ENCODE measurements at regions not wholly inside any gene's neighbourhood (a gene's known extent, or its start where the extent isn't known, plus 50 kb on each side); places are given as distances from the start of the nearest gene placed in this dataset.

DNA sequence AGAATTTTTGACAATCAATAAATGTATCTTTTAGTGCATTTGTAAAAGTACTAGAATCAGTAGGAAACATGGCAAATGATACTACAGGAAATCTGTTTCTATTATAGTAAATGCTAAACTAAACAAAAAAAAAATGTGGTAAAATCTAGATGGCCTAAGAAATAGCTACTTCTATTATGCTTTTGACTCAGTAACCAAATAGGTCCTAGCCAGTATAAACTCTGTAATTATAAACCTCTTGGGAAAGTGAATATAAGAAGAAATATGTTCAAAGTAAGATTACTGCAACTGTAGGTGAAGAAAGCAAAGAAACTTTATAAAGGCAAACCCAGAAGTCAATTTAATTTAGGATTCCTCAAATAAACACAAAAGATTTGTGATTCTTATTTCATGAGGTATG is 581.2 kb downstream of the LRFN5 start:
- ATAC-seq = no peak
- no peaks in the 10 kb centered on the region for H3K36me3 ChIP-seq (ENCODE audit: control insufficient read depth, insufficient read depth, low read length)
- H3K4me3 ChIP-seq (ENCODE audit: low read depth in 2 of 2, low read length in 2 of 2) = no peak overlapping the region
- no peak overlapping the region; the same call in 1 of the 2 replicates for H3K27ac ChIP-seq (ENCODE audit: low read length)
- ChIA-PET CTCF (no interaction called here), POLR2A (no interaction called here)
- in situ Hi-C loops (cut with HindIII; ENCODE audit: low pct_unique_long_range_greater_than_20kb, low sequenced_read_pairs) (no loop called here), intact Hi-C loops (cut with micrococcal nuclease; ENCODE audit: unreplicated experiment) (no loop called here)
- TF ChIP-seq, protein P1, sequence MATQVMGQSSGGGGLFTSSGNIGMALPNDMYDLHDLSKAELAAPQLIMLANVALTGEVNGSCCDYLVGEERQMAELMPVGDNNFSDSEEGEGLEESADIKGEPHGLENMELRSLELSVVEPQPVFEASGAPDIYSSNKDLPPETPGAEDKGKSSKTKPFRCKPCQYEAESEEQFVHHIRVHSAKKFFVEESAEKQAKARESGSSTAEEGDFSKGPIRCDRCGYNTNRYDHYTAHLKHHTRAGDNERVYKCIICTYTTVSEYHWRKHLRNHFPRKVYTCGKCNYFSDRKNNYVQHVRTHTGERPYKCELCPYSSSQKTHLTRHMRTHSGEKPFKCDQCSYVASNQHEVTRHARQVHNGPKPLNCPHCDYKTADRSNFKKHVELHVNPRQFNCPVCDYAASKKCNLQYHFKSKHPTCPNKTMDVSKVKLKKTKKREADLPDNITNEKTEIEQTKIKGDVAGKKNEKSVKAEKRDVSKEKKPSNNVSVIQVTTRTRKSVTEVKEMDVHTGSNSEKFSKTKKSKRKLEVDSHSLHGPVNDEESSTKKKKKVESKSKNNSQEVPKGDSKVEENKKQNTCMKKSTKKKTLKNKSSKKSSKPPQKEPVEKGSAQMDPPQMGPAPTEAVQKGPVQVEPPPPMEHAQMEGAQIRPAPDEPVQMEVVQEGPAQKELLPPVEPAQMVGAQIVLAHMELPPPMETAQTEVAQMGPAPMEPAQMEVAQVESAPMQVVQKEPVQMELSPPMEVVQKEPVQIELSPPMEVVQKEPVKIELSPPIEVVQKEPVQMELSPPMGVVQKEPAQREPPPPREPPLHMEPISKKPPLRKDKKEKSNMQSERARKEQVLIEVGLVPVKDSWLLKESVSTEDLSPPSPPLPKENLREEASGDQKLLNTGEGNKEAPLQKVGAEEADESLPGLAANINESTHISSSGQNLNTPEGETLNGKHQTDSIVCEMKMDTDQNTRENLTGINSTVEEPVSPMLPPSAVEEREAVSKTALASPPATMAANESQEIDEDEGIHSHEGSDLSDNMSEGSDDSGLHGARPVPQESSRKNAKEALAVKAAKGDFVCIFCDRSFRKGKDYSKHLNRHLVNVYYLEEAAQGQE (IDR thresholded peaks at IDR 0.05; ENCODE audit: insufficient read depth in 1 of 2, low read depth in 2 of 2, low read length in 1 of 2) = no peak
- TF ChIP-seq SIN3A (IDR thresholded peaks at IDR 0.05; ENCODE audit: borderline replicate concordance, insufficient read depth, low read depth, low read length) = no peak
- TF ChIP-seq TCF7L2 (IDR thresholded peaks at IDR 0.05; ENCODE audit: low read depth, low read length) = no peak
- TF ChIP-seq, protein P2, sequence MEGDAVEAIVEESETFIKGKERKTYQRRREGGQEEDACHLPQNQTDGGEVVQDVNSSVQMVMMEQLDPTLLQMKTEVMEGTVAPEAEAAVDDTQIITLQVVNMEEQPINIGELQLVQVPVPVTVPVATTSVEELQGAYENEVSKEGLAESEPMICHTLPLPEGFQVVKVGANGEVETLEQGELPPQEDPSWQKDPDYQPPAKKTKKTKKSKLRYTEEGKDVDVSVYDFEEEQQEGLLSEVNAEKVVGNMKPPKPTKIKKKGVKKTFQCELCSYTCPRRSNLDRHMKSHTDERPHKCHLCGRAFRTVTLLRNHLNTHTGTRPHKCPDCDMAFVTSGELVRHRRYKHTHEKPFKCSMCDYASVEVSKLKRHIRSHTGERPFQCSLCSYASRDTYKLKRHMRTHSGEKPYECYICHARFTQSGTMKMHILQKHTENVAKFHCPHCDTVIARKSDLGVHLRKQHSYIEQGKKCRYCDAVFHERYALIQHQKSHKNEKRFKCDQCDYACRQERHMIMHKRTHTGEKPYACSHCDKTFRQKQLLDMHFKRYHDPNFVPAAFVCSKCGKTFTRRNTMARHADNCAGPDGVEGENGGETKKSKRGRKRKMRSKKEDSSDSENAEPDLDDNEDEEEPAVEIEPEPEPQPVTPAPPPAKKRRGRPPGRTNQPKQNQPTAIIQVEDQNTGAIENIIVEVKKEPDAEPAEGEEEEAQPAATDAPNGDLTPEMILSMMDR (IDR thresholded peaks at IDR 0.05) = no peak
- no peaks in the 10 kb centered on the region for H3K27me3 ChIP-seq (ENCODE audit: control insufficient read depth, insufficient read depth, low read length)
- H3K9me3 ChIP-seq (ENCODE audit: control insufficient read depth, insufficient read depth, low read depth, low read length) = peaks cover 35% of the 10 kb centered on the region; the same call in 1 of the 2 replicates
- BruUV-seq (replicated peaks) = no TSS peak
- DNase-seq (ENCODE audit: low read depth, low spot score) = no peak
- H3K4me1 ChIP-seq (ENCODE audit: control insufficient read depth, insufficient read depth, low read length) = peaks cover 8% of the 10 kb centered on the region

DNA sequence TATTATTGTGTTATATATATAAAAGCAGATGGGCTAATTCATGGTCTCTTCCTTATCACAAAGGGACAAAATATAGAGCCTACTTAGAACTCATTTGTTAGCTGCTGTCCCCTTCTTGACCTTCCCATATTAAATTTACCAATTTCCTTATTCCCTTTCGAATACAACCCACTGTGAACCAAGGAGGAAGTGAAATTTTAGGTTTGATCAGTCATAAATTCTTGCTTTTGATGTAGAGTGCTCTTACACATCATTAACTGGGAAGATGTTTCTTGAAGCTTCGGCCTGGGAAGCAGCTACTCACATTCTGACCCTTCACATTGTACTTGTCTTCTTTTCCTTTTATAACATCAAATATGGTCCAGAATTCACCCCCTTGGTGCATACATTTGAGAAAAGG is 579.0 kb downstream of the LRFN5 start:
- Histone ChIP-seq H3K4me1 (ENCODE audit: control insufficient read depth, insufficient read depth, low read length) (no peaks in the 10 kb centered on the region), H3K36me3 (ENCODE audit: control insufficient read depth, insufficient read depth, low read length) (no peaks in the 10 kb centered on the region), H3K27me3 (ENCODE audit: control insufficient read depth, insufficient read depth, low read length) (no peaks in the 10 kb centered on the region), H3K9me3 (ENCODE audit: control insufficient read depth, insufficient read depth, low read depth, low read length) (peaks cover 33% of the 10 kb centered on the region; the same call in 1 of the 2 replicates), H3K4me3 (ENCODE audit: low read depth in 2 of 2, low read length in 2 of 2) (no peak overlapping the region), H3K27ac (ENCODE audit: low read length) (no peak overlapping the region; the same call in 1 of the 2 replicates)
- DNase-seq (ENCODE audit: low read depth, low spot score) (no peak), ATAC-seq (no peak)
- TF ChIP-seq, protein P2 (IDR thresholded peaks at IDR 0.05) = no peak
- no peak for TF ChIP-seq TCF7L2 (IDR thresholded peaks at IDR 0.05; ENCODE audit: low read depth, low read length)
- no peak for TF ChIP-seq SIN3A (IDR thresholded peaks at IDR 0.05; ENCODE audit: borderline replicate concordance, insufficient read depth, low read depth, low read length)
- TF ChIP-seq POLR2AphosphoS5 (IDR thresholded peaks at IDR 0.05; ENCODE audit: low read depth, low read length) = no peak
- TF ChIP-seq, protein P1 (IDR thresholded peaks at IDR 0.05; ENCODE audit: insufficient read depth in 1 of 2, low read depth in 2 of 2, low read length in 1 of 2) = no peak
- in situ Hi-C loops (cut with HindIII; ENCODE audit: low pct_unique_long_range_greater_than_20kb, low sequenced_read_pairs) (no loop called here), intact Hi-C loops (cut with micrococcal nuclease; ENCODE audit: unreplicated experiment) (no loop called here)
- CTCF ChIA-PET = no interaction called here
- BruUV-seq (replicated peaks) = no TSS peak
- POLR2A ChIA-PET = no interaction called here

All from Panc1 (cell line).